Kidney capillary endothelial cell (primary cell): ENCODE measurements at regions not wholly inside any gene's neighbourhood (a gene's known extent, or its start where the extent isn't known, plus 50 kb on each side); places are given as distances from the start of the nearest gene placed in this dataset.

Experiments used
- DNase-seq: peaks from one replicate; pipeline ENCODE4 v3.0.0-alpha.2; 2018; ENCODE audit warnings: low spot score

GRCh38 chr20:60694763-60695162 lies 557.3 kb upstream of the CDH4 start:
- peak; percentile 5 for DNase-seq

- DNase-seq: peak; percentile 70
These were observed 556.6 kb upstream of the CDH4 start for GRCh38 chr20:60695226-60696000.

GRCh38 chr20:60697252-60697651 lies 554.8 kb upstream of the CDH4 start:
- DNase-seq: no peak

- no peak for DNase-seq
These were observed 551.3 kb upstream of the CDH4 start for GRCh38 chr20:60700728-60701127.

- no peak for DNase-seq
These were observed 547.9 kb upstream of the CDH4 start for GRCh38 chr20:60704147-60704546.

GRCh38 chr20:60713396-60713795 lies 538.7 kb upstream of the CDH4 start:
- DNase-seq: no peak

GRCh38 chr20:60715172-60715571 lies 536.9 kb upstream of the CDH4 start:
- no peak for DNase-seq

GRCh38 chr20:60718743-60719480 lies 533.1 kb upstream of the CDH4 start:
- no peak for DNase-seq

- DNase-seq: no peak
These were observed 526.7 kb upstream of the CDH4 start for GRCh38 chr20:60725311-60725906.

GRCh38 chr20:60727425-60727824 lies 524.6 kb upstream of the CDH4 start:
- DNase-seq: no peak

- no peak for DNase-seq
These were observed 523.4 kb upstream of the CDH4 start for GRCh38 chr20:60728705-60729104.

- DNase-seq: no peak
These were observed 522.7 kb upstream of the CDH4 start for GRCh38 chr20:60729135-60729900.

GRCh38 chr20:60732322-60732721 lies 519.7 kb upstream of the CDH4 start:
- DNase-seq: no peak

- DNase-seq: no peak
These were observed 504.0 kb upstream of the CDH4 start for GRCh38 chr20:60748086-60748485.

- no peak for DNase-seq
These were observed 502.1 kb upstream of the CDH4 start for GRCh38 chr20:60749804-60750602.

GRCh38 chr20:60750909-60751308 lies 501.2 kb upstream of the CDH4 start:
- no peak for DNase-seq

GRCh38 chr20:60751826-60752225 lies 500.2 kb upstream of the CDH4 start:
- DNase-seq: no peak

- no peak for DNase-seq
These were observed 499.2 kb upstream of the CDH4 start for GRCh38 chr20:60752741-60753420.

GRCh38 chr20:60754856-60755255 lies 497.2 kb upstream of the CDH4 start:
- no peak for DNase-seq

- DNase-seq: no peak
These were observed 492.4 kb upstream of the CDH4 start for GRCh38 chr20:60759651-60760050.
